Kidney (tissue), 13 donors: ENCODE measurements at regions not wholly inside any gene's neighbourhood (a gene's known extent, or its start where the extent isn't known, plus 50 kb on each side); places are given as distances from the start of the nearest gene placed in this dataset.

Experiments used
- DNase-seq, 5 donors: peaks; one replicate each; pipeline ENCODE4 v3.0.0-alpha.2; 2013 to 2020
- FAIRE-seq: peaks from 2 replicates; lab custom pipeline; 2012; peaks lifted over from hg19 to GRCh38; lab: Jason Lieb, UNC
- H3K27ac ChIP-seq, 2 donors: one replicate each; pipeline ENCODE4 v1.7.0; 2013; ENCODE audit warnings: low read depth in 2 of 2, low read length in 2 of 2, inconsistent platforms in 1 of 2
- H3K27me3 ChIP-seq: one replicate; pipeline ENCODE4 v1.7.1; 2013; ENCODE audit warnings: low read length, inconsistent platforms; ENCODE audit not compliant: control insufficient read depth, insufficient read depth
- H3K36me3 ChIP-seq, 3 donors: one replicate each; pipeline versions ENCODE4 v1.7.0 to v1.7.1; 2013; ENCODE audit warnings: low read length in 3 of 3, control low read depth in 1 of 3, inconsistent platforms in 1 of 3; ENCODE audit not compliant: insufficient read depth in 3 of 3, control insufficient read depth in 2 of 3
- H3K4me1 ChIP-seq, 3 donors: one replicate each; pipeline versions ENCODE4 v1.7.0 to v1.7.1; 2013; ENCODE audit warnings: low read length in 3 of 3, inconsistent platforms in 1 of 3, low read depth in 1 of 3; ENCODE audit not compliant: control insufficient read depth in 2 of 3, insufficient read depth in 2 of 3
- H3K4me3 ChIP-seq, 3 donors: one replicate each; pipeline versions ENCODE4 v1.7.0 to v1.8.1; 2013; ENCODE audit warnings: low read length in 3 of 3, control low read depth in 1 of 3, inconsistent platforms in 1 of 3
- H3K9ac ChIP-seq, 3 donors: one replicate each; pipeline versions ENCODE4 v1.7.0 to v1.7.1; 2013; ENCODE audit warnings: low read length in 3 of 3, control low read depth in 1 of 3, inconsistent platforms in 1 of 3
- H3K9me3 ChIP-seq, 3 donors: one replicate each; pipeline versions ENCODE4 v1.7.0 to v1.7.1; 2013; ENCODE audit warnings: low read length in 3 of 3, control low read depth in 1 of 3, inconsistent platforms in 1 of 3; ENCODE audit not compliant: control insufficient read depth in 2 of 3, insufficient read depth in 1 of 3
- intact Hi-C: fragments of 100-400 bp; cut with DNase I; formaldehyde crosslinking; loops from one replicate; pipeline ENCODE4 v1.11.1; 2022
- TF ChIP-seq, protein P1 (sequence below): IDR thresholded peaks from 3 replicates; pipeline ENCODE4 v1.5.1; 2012; ENCODE audit warnings: mild to moderate bottlenecking, moderate library complexity, borderline replicate concordance; ENCODE audit not compliant: insufficient read depth; ENCODE audit errors: extremely low read depth
- donor health status: control.
- donor health status: control.
- donor health status: control.
- donor health status: control.
- donor health status: control.
- donor health status: DM: yes; HTN: yes; CAD: no.
- donor health status: Normal renal cell carcinoma (clear cell type).

DNA sequence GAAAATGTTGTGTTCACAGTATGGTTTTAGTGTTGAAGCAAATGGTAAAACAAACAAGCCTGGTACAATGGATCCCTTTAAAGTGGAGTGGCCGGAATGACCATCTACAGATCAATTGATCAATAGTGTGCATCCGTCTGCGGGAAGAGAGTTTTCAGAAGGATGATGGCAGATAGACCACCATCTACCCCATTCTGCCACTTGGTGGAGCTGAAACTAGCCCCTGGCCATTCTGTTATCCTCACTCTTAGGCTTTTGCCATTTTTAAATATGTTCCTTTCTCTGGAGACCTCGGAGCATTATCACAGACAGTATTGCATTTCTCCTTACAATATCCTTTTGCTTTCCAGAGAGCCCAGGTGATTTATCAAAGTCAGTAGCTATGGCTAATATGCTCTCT lies 258.9 kb upstream of the CFAP20DC start:
- Histone ChIP-seq H3K4me3 (no peak overlapping the region), H3K36me3 (no peaks in the 10 kb centered on the region), H3K9ac (no peak overlapping the region), H3K4me1 (no peaks in the 10 kb centered on the region), H3K27me3 (no peaks in the 10 kb centered on the region), H3K27ac (no peak overlapping the region), H3K9me3 (no peaks in the 10 kb centered on the region)
- intact Hi-C loops: no loop called here
- DNase-seq (no peak), FAIRE-seq (no peak)
- TF ChIP-seq, protein P1, sequence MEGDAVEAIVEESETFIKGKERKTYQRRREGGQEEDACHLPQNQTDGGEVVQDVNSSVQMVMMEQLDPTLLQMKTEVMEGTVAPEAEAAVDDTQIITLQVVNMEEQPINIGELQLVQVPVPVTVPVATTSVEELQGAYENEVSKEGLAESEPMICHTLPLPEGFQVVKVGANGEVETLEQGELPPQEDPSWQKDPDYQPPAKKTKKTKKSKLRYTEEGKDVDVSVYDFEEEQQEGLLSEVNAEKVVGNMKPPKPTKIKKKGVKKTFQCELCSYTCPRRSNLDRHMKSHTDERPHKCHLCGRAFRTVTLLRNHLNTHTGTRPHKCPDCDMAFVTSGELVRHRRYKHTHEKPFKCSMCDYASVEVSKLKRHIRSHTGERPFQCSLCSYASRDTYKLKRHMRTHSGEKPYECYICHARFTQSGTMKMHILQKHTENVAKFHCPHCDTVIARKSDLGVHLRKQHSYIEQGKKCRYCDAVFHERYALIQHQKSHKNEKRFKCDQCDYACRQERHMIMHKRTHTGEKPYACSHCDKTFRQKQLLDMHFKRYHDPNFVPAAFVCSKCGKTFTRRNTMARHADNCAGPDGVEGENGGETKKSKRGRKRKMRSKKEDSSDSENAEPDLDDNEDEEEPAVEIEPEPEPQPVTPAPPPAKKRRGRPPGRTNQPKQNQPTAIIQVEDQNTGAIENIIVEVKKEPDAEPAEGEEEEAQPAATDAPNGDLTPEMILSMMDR: no peak

DNA sequence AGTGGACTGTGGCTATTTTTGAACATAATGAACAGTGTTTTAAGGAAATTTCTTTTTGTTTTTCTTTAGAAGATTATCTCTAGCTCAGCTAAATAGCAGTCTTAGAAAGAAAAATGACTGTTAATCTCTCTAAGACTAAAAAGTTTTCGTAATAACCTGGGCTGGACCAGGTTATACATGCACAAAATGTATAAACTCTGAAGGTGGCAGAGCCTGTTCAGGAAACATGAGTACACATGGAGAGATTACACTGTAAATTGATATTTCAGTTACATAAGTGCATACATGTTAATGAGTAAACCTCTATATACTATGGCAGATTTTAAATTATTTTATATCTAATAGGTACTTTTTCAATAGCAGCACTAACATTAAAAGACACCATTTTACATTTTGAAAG lies 258.2 kb upstream of the CFAP20DC start:
- H3K4me3 ChIP-seq: no peak overlapping the region
- TF ChIP-seq, protein P1: no peak
- no peaks in the 10 kb centered on the region for H3K9me3 ChIP-seq
- no peak for DNase-seq
- H3K9ac ChIP-seq: no peak overlapping the region
- H3K27me3 ChIP-seq: no peaks in the 10 kb centered on the region
- H3K4me1 ChIP-seq: no peaks in the 10 kb centered on the region
- FAIRE-seq: no peak
- no peaks in the 10 kb centered on the region for H3K36me3 ChIP-seq
- intact Hi-C loops: no loop called here
- H3K27ac ChIP-seq: no peak overlapping the region

DNA sequence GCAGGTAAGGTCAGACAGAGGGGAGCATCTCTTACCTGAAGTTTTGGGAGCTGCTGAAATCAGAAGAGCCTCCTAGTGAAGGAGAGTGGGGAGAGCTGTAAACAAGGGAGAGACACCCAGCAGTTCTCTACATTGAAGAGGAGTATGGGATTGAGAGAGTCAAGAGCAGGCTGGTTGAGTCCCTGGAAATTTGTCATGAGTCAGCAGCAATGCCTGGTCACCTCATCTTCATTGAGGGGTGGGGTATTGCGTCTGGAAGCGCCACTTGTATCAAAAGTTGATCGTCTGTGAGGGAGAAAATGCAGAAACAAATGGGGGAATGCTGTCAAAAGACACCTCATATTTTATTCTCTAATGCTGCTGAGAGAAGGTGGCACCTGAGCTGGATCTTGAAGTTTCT lies 256.6 kb upstream of the CFAP20DC start:
- H3K27ac ChIP-seq: no peak overlapping the region
- no peak for DNase-seq
- TF ChIP-seq, protein P1: no peak
- no peaks in the 10 kb centered on the region for H3K9me3 ChIP-seq
- no peaks in the 10 kb centered on the region for H3K4me1 ChIP-seq
- no peaks in the 10 kb centered on the region for H3K36me3 ChIP-seq
- no peaks in the 10 kb centered on the region for H3K27me3 ChIP-seq
- intact Hi-C loops: no loop called here
- FAIRE-seq: no peak
- H3K4me3 ChIP-seq: no peak overlapping the region
- no peak overlapping the region for H3K9ac ChIP-seq

DNA sequence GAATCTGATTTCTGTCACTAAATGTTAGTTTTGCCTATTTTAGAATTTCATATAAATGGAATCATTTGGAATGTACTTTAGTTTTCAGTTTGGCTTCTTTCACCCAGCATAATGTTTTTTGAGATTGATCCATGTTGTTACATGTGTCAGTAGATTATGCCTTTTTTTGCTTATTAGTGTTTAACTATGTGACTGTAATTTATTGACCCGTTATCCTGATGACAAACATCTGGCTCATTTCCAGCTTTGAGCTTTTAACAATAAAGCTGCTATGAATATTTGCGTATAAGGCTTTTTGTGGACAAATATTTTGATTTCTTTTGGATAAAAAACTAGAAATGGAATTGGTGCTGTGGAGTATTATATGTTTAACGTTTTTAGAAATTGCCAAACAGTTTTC lies 254.5 kb upstream of the CFAP20DC start:
- Histone ChIP-seq H3K9me3 (no peaks in the 10 kb centered on the region), H3K36me3 (no peaks in the 10 kb centered on the region), H3K27ac (no peak overlapping the region), H3K9ac (no peak overlapping the region), H3K4me1 (no peaks in the 10 kb centered on the region), H3K4me3 (no peak overlapping the region), H3K27me3 (no peaks in the 10 kb centered on the region)
- intact Hi-C loops: no loop called here
- DNase-seq (peak in 1 of 5 donors; percentile 22), FAIRE-seq (no peak)
- TF ChIP-seq, protein P1: no peak
